ENCODE measurements at regions not wholly inside any gene's neighbourhood (a gene's known extent, or its start where the extent isn't known, plus 50 kb on each side); places are given as distances from the start of the nearest gene placed in this dataset.

- TF ChIP-seq CHD2 (IDR thresholded peaks at IDR 0.05; ENCODE audit: borderline replicate concordance, low read depth, low read length) (no peak), CUX1 (IDR thresholded peaks at IDR 0.05; ENCODE audit: insufficient replicate concordance, low read depth, low read length) (no peak), ZBTB11 (CRISPR knock-in tag; IDR thresholded peaks at IDR 0.05) (no peak), FOXM1 (IDR thresholded peaks at IDR 0.05; ENCODE audit: low read depth, low read length) (no peak), ZZZ3 (IDR thresholded peaks at IDR 0.05; ENCODE audit: control insufficient read depth, insufficient read length, low read depth) (no peak)
Observed at GRCh38 chr2:2705871-2706270, 374.8 kb upstream of the MYT1L start (continued).

All from GM12878 (cell line).